GF-D8 (cell line): ENCODE measurements at regions not wholly inside any gene's neighbourhood (a gene's known extent, or its start where the extent isn't known, plus 50 kb on each side); places are given as distances from the start of the nearest gene placed in this dataset.

ENCODE experiments used
- DNase-seq: peaks from one replicate; lab custom pipeline; 2025; lab: John Stamatoyannopoulos, UW

- no peak for DNase-seq
Observed at GRCh38 chr12:24143928-24144327, 194.5 kb upstream of the SOX5 start.

DNA sequence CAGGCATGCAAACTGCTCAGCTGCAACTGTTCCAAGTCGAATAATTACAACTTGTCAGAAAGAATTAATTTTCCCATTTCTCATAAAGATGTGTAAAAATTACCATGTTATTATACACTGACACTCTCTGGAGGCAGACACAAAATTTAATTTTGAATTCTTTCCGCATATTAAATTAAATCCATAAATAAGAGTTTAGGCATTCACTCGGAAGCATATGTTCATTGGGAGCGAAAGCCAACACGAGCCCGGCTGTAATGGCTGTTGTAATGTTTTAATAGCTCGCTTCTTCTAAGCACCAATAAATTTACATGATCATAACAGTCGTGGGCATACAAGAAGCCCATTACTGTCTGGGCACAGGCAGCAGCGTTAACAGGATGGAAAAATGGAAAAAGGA, 189.6 kb upstream of the SOX5 start:
- DNase-seq = no peak

GRCh38 chr12:24138041-24138440, 188.6 kb upstream of the SOX5 start:
- DNase-seq = no peak

DNA sequence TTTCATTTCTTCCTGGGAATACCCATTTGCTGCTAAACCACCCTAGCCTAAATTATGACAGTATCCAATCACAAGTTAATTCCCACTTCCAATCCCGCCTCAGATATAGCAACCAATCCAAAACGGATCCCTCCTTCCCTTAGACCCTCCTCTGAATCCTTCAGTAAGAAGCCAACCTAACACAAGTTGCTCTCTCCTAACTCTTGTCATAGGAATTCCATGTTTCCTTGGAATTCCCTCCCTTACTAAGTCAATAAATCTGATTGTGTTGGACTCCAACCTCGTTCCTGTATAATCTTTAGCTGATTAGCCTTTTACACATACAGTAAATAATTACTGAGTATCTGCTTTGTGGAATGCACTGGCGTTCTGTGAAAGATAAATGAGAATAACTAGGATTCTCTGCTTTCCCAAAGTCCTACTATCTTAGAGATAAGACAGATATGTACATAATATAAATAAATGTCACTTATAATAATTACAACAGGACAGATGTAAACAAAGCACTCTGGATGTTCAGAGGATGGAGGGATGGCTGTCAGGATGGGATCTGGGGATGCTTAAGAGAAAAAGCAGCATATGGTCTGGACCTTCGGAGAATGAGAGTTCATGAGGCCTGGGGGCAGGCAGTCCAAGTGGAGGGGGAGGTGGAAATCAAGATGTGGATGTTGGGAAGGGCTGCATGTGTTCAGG, 185.8 kb upstream of the SOX5 start:
- no peak for DNase-seq

DNA sequence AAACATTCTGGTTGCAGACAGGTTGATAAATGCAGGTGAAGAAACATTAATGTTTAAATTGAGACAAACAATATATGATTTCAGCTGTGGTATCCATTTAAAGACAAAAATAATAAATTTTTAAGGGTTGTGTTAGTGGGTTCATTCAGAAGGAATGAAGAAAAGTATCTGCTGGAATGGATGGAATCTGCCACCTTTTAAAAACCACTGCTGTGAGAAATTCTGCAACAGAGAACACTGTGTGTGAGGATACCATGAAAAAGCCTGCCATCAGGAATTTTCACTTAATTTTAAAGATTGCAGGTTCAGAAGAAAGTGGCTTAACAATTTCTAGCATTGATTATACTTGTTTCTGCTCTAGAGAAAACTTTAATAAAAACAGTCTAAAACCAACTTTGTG, 184.6 kb upstream of the SOX5 start:
- no peak for DNase-seq

DNA sequence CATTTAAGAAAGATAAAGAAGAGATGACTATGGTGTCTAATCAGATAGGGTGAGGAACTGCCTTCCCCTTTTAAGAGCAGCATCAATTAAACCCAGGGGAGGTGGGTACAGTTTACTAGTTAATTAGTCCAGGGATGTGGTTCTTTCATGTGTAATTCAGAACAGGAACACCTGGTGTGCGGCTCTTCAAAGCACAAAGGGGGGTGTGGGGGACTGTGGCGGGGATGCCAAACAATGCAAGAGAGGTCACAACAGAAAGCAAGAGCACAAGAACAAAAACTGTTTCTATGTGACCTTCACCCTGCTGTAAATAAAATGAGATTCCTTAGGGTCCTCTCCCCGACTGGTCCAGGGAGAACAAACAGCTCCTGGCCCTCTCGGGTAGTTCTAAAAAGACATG, 183.9 kb upstream of the SOX5 start:
- no peak for DNase-seq

DNA sequence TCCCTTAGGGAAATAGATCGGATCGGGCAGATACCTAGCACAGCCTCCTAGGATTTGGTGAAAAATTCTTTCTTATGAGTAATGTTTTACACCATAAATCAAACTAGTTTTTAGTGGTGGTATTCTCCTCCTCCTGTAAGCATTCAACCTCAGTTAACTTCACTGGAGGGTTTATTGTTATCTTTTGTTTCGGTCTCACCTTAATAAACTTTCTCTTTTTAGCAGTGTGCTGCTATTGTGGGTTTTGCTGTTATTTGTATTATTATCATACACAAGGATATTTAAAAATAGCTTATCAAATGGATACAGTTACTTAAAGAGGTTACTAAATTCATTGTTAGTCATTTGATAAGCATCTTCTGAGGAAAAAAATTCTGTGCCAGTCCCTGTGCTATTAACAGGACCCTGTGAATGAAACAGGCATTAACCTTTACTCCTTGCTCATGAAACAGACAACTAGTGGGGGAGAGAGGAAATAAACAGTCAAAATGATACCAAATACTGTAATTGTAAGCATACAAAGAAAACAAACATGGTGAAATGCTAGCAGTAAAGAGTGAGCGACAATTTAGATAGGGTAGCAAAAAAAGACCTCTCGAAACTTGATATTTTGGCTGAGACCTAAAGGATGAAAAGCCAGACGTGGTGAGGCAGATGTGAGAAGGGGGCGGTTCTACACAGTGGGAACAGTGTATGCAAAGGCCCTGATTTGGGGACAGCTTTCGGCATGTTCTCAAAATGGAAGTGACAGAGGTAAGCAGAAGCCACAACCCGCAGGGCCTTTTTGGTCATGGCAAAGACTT, 178.7 kb upstream of the SOX5 start:
- DNase-seq = no peak

DNA sequence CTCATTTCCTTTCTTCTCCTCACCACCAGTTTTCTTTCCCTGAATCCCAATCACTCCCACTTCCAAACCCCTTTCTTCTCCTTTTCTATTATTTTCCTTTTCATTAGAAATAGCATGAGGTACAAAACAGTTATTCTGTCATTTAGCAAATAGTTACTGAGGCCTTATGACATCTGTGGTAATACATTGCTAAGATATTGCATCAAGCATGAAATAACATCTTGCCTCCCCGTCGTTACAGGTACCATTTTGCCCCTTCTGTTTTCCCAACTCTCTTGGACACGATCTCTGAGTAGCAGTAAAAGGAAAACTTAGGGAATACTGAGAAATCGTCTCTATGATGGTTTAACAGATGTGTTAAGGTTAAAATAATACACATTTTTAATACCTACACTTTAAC, 175.8 kb upstream of the SOX5 start:
- no peak for DNase-seq

DNA sequence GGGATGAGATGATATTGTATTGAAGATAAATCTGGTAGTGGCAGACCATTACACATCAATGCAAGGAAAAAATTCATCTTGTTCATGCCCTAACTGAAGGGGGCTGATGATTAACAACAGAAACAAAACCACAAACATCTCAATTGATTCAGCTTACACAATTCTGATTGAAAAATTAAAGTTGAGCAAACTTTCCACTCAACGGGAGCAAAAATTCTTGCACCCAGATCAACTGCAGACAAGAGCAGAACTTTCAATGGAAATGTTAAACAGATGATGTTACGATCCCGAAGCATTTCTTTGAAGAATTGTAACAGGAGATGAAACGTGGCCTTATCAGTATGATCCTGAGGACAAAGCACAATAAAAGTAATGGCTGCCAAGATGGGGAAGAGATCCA, 172.4 kb upstream of the SOX5 start:
- DNase-seq = no peak

DNA sequence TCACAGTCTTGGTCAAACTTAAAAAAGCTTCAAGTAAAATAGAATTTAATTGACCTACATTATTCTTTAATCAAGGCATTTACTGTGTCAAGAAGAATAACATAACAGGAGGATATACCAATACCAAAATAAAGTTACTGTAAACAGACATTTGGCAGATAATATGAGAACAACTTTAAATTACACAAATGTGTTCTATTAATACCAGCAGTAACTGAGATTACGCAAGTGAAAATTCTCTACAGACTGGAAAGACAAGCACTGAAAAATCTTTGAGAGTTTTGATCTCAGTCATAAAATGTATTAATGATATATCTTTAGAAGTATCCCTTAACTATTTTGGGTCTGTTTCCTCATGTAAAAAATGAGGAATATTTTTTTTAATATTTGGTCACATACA, 169.2 kb upstream of the SOX5 start:
- DNase-seq = no peak

DNA sequence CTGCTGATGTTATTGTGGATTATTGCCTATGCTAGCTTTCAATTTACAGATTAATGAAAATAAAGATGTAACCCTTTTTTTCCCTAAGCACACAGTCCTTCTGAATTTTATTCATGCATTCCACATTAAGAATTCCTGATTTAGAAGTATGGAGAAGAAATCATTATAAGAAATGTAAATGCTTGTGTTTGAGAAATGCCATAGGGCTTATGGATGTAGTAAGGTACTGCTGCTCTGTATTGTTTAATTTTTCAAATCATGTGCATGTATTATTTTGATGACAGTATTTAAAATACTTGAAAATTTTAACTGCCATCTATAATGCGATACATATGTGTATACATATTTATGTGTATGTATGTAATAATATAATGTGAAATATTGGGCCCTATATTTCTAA, 167.1 kb upstream of the SOX5 start:
- DNase-seq = no peak

DNA sequence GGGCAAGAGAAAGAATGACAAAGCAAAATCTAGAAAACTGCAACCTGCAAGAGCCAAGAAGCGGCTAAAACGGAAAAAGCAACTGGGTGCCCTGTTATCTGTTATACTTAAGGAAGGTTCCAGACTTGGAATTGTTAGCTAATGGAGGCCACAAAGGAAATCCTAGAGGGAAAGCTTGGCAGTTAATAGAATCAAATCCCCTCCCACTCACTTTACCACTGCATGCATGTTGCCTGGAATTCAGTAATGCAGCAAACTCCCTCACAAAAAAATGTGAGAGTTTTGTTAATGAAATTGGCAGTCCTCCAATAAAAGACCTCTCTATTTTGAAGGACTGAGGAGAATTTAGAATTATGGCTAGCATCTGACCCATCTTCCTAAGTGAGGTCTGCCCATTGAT, 164.2 kb upstream of the SOX5 start:
- no peak for DNase-seq

- DNase-seq = no peak
Observed at GRCh38 chr12:24111616-24112015, 162.1 kb upstream of the SOX5 start.

DNA sequence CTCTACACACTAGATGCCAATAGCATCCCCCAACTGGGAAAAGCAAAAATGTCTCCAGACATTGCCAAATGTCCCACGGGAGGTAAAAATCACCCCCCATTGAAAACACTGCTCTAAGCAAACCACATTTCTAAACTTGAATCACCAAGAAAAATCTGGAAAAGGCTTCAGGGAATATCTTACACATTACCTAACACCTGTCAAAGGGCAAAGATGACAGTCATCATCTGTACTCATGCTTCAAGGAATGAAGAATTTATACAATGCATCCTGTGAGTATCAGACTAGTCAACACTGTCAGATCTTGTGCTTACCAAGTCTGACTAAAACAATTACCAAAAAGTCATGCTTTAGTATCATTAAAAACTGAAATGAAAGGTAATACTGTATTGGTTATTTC, 161.6 kb upstream of the SOX5 start:
- DNase-seq = no peak

DNA sequence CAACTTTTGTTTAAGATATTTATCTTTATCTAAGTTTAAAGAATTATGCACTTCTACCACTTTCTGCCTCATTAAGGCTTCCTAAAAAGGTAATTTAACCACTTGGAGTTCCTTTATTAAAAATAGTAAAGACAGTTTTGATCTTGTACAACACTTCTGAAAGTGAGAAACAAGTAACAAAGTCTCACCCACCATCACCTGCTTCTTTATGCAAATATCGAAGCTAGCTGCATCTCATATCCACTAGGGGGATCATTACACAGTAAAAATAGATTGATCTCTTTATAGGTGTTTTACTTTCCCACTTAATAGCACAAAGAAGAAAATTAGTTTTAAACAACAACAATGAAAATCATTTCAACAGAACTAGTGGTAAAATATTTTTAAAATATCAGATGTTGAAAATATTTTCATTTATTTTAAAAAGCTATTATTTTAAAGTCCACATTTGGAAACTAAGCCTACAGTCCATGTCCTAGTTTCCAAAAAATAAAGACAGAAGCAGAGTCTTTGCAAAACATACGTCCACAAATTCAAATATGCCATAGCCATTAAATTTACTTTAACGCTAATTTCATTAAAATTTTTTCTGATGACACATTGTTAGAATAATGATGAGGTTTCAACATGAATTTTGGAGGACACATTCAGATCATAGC, 160.0 kb upstream of the SOX5 start:
- no peak for DNase-seq

DNA sequence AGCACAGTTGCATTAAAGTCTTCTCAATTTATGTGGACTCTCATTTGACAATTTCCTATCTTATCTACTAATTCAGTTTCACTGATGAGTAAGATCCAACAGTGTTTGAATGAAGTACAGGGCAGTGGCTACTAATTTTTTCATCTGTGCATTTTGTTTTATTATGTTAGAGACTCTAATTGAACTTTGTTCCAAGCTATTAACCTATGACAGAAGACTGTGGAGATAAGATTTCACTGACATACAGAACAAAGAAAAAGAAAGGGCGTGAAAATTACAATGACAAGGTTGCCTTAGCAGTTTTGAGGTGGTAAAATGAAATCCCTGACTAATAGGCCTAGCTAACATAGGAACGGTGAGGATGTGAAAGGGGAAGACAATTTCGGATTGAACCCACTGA, 153.2 kb upstream of the SOX5 start:
- DNase-seq = no peak

DNA sequence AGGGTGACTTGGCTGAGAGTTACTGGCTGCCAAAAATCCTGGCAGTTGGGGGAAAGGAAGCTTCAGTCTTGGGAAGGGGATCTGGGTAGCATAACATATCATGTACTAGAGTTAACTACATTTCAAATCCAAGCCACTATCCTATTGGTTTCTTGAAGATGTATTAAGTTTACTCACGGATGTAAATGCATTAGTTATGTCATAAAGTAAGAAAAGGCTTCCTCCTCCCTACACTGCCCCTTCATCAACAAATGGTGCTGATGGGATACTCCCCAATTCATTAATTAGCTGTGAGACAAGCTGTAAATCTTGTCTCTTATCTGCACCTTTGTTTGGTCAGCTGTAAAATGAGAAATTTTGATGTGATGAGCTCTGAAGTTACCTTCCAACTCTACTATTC, 150.1 kb upstream of the SOX5 start:
- no peak for DNase-seq

GRCh38 chr12:24095245-24095644, 145.8 kb upstream of the SOX5 start:
- DNase-seq = no peak

- no peak for DNase-seq
Observed at GRCh38 chr12:24089510-24089890, 140.0 kb upstream of the SOX5 start.

DNA sequence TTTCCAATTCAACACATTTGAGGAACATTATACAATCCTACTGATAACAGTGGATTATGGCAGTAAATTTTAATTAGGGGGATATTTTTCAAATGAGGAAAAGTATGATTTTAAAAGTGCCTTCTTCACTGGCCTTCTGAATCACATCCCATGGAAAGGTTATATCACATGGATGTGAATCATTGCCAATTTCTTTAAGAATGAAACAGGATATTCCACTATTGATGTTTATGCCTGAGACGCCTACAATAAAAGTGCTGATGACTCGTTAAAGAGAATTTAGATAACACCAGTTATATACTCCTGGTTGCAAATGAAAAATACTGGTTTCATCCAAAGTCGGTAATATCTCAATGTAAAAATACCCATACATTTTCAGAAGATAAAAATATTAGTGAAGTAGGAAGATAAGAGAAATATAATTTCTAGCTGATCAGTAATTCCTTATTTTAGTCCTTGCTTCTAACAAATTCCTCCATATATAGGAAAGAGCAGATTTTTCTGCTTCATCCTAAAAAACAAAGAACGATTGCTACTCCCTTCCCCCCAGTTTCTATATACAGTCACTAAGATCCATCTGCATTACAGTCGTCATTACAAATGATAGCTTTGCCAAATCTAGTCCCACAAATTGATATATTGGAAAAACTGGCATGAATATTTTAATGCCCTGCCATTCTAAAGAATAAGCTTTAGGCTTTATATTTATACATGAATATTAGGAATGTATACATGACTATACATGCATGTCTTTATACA, 139.5 kb upstream of the SOX5 start:
- DNase-seq = no peak

DNA sequence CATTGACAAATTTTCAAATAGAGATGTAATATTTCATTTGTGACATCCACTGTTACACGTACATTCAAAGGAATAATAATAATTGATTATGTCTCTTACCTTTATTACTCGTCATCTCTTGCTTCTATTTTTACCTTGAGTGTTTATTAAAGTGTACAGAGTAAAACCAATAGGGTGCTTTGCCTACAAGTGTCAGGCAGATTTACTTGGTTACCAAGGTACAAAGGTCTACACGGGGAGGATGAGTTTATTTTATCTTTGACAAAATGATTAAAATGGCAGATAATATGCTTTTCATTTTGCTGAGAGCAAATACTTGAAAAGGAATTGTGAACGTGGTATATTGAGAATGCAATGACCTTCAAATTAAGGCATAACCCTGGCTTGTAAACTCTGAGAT, 137.8 kb upstream of the SOX5 start:
- no peak for DNase-seq

DNA sequence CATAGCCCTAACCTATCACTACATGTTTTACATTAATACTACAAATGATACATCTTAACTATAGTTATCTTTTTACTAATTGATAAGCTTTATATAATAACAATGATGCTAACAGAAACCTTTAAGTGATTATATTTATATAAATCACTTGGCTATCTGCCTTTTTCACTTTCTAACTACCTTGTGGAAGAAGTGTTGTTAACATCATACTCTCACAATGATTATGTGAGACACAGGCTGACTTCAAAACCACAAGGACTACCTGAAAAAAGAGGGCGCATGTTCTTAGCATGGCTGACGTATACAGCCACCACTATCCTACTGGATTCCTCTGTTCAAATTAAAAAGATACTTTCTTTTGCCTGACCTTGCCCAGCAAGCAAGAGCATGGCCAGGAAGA, 135.3 kb upstream of the SOX5 start:
- DNase-seq = no peak

- DNase-seq = no peak
Observed at GRCh38 chr12:24083838-24084237, 134.4 kb upstream of the SOX5 start.
